HAP-1 (cell line): ENCODE measurements at regions not wholly inside any gene's neighbourhood (a gene's known extent, or its start where the extent isn't known, plus 50 kb on each side); places are given as distances from the start of the nearest gene placed in this dataset.

ENCODE experiments used
- DNase-seq, 2 experiments: peaks; one replicate each; pipeline ENCODE4 v3.0.0-alpha.2; 2016 to 2020; ENCODE audit warnings: low spot score in 2 of 2
- H3K27me3 ChIP-seq: fragments of 250-450 bp; sonication (Bioruptor Pico); 2 replicates; pipeline ENCODE4 v1.5.1; 2020; ENCODE audit warnings: low read depth, mild to moderate bottlenecking, moderate library complexity
- H3K36me3 ChIP-seq: fragments of 250-450 bp; sonication (Bioruptor Pico); replicated peaks from 2 replicates; pipeline ENCODE4 v1.5.1; 2020; ENCODE audit warnings: mild to moderate bottlenecking
- H3K4me1 ChIP-seq: fragments of 250-450 bp; sonication (Bioruptor Pico); 2 replicates; pipeline ENCODE4 v1.5.1; 2020; ENCODE audit warnings: mild to moderate bottlenecking
- H3K4me3 ChIP-seq: fragments of 250-450 bp; sonication (Bioruptor Pico); 2 replicates; pipeline ENCODE4 v1.5.1; 2020; ENCODE audit warnings: mild to moderate bottlenecking, moderate library complexity
- H3K9me3 ChIP-seq: fragments of 250-450 bp; sonication (Bioruptor Pico); 2 replicates; pipeline ENCODE4 v1.5.1; 2020; ENCODE audit warnings: mild to moderate bottlenecking, moderate library complexity
- in situ Hi-C: fragments of 300-500 bp; cut with MboI; formaldehyde crosslinking; loops from 3 replicates; pipeline ENCODE4 v1.14.3; 2020; ENCODE audit warnings: low sequenced_read_pairs, inconsistent platforms, mixed read lengths

DNA sequence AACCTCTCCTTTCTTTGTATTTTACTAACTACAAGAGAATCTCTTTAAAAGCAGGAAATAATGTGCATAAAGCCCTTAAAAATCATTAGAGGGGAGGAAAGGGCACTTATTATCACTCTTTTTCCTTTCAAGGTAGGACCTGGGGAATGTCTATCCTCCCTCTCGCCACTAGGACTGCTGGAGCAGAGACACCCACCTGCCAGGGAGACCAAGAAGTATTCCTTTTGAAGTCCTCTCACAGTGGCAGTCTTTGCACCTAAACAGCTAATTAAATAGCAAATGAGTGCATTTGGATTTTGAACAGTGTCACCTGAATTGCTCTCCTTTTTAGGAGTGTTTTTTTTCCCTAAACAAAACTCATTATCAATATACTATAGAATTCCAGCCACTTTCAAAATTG is 874.1 kb downstream of the ZPLD1 start:
- in situ Hi-C loops: no loop called here
- H3K36me3 ChIP-seq: no peaks in the 10 kb centered on the region
- no peak overlapping the region for H3K4me3 ChIP-seq
- no peaks in the 10 kb centered on the region for H3K4me1 ChIP-seq
- DNase-seq: no peak
- no peaks in the 10 kb centered on the region for H3K9me3 ChIP-seq
- no peaks in the 10 kb centered on the region for H3K27me3 ChIP-seq

DNA sequence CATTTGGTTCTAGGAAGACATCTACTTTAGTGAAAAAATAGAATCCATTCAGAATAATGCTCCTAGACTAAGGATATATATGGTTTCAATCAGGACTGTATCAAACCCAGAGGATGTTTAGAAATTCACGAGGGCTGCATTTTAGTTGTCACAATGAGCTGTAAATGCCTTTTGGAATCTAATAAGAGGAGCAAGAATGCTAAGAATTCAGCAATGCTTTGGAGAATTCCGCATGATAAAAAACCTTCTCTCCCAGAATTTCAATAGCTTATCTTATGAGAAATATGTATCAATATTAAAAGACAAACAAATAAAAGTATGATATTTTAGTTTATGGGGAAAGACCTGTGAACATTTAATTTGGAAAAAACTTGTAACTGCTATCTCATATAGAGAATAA is 885.1 kb downstream of the ZPLD1 start:
- Histone ChIP-seq H3K36me3 (no peaks in the 10 kb centered on the region), H3K9me3 (no peaks in the 10 kb centered on the region), H3K4me3 (no peak overlapping the region), H3K4me1 (no peaks in the 10 kb centered on the region; the same call in 1 of the 2 replicates), H3K27me3 (no peaks in the 10 kb centered on the region)
- in situ Hi-C loops: no loop called here
- DNase-seq: no peak

DNA sequence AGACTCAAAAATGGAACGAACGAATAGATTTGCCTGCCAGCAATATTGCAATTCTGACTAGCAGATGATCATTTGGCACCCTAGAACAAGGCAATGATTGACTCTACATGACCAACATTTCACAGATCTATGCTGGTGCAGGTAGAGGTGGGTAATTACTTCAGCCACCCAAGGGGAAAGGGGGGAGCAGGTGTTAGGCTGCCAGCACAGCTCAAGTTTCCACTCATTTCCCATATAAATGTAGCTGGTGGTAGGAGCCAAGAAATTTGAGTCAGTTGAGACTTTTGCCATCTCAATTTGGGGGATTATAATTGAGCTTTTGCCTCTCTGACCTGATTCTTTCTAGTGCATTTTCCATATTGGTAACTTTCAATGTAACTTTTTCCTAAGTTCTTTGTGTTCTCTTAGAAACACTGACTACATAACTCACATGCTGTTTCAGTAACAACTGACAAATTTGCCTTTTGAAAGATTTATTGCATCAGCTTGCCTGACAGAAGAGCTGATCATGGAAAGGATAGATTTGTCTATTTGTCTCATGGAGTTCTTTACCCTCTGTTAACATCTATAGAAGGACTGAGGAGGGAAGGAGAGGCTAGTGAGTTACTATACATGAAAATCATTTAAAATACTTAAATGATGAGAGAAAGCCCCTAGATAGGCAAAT is 902.5 kb downstream of the ZPLD1 start:
- DNase-seq: no peak
- Histone ChIP-seq H3K36me3 (no peaks in the 10 kb centered on the region), H3K4me1 (no peaks in the 10 kb centered on the region), H3K27me3 (no peaks in the 10 kb centered on the region), H3K9me3 (no peaks in the 10 kb centered on the region), H3K4me3 (no peak overlapping the region)
- in situ Hi-C loops: no loop called here

DNA sequence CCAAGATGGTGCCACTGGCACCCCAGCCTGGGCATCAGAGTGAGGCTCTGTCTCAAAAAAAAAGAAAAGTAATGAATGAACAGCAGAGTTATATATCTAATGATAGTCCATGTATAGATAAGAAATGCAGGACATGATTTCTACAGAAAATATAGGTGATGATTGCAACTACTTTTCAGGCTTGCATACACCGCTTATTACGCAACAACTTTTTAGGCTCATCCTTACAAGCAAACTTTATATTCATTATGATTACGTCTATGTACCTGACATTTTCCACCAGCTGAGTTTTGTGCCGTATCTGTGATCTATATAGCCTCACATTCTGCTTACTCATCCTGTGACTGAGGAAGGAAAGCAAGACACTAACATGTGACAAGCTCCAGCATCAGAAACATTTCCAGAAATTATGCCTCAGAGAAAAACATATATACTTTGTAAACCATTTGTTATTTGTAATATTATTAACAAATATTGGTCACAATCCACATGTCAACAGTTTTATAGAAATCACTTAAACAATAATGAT is 906.3 kb downstream of the ZPLD1 start:
- Histone ChIP-seq H3K9me3 (no peaks in the 10 kb centered on the region), H3K36me3 (no peaks in the 10 kb centered on the region), H3K27me3 (no peaks in the 10 kb centered on the region), H3K4me3 (no peak overlapping the region), H3K4me1 (no peaks in the 10 kb centered on the region)
- in situ Hi-C loops: no loop called here
- no peak for DNase-seq

DNA sequence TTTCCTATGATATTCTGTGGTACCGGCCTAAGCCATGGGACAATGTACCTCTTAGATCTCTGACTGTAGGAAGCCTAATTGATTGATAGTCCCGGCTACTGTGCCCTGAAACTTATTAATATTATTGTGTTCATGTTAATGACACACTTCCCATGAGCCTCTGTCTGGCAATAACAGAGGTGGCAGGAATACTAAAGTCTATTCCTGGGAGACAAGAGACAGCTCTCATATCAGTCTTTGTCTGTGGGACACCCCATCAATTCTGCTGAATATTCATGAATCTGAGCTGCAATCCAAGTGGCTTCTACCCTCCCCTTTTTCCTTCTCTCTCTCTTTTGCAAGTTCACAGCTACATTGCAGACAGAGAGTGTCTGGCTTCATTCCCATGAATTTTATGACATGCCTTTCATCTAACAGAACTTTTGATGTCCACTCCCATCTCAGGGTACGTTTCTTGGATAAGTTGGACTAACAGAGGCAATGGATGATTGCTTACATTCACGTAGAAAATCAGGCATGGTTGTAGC is 907.5 kb downstream of the ZPLD1 start:
- DNase-seq: no peak
- no peaks in the 10 kb centered on the region for H3K27me3 ChIP-seq
- no peak overlapping the region for H3K4me3 ChIP-seq
- no peaks in the 10 kb centered on the region for H3K36me3 ChIP-seq
- H3K9me3 ChIP-seq: no peaks in the 10 kb centered on the region
- H3K4me1 ChIP-seq: no peaks in the 10 kb centered on the region
- in situ Hi-C loops: no loop called here

DNA sequence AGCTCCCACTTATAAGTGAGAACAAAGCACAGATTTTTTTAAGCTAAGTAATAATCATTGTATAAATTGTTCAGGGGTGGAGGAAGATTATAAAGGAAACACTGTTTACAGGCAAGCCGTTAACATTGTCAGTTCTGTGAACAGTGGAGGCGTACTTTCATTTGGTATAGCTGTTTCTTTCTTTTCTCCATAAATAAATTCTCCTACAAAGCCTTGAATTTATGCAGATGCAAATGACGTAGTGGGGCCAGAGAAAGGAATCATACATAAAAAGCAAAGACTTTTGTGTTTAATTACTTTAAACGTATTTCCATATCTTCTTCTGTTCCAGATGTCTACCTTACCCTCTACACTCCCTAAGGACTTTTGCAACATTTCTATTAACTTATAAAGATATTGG is 914.9 kb downstream of the ZPLD1 start:
- in situ Hi-C loops: no loop called here
- no peak overlapping the region for H3K4me3 ChIP-seq

DNA sequence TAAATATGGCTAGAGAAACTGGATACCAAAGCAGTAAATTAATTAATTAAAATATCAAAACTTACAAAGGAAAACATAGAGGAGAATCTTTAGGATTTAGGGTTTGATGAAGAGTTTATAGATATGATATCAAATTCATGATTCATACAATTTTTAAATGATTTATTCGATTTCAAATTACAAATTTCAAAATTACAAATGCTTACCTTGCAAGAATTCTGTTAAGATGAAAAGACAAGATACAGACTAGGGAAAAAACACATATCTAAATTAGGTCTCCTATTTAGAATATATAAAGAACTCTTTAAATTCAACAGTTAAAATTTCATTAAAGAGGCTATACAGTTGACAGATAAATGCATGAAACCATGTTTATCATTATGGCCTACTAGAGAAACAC is 930.7 kb downstream of the ZPLD1 start:
- Histone ChIP-seq H3K27me3 (no peaks in the 10 kb centered on the region), H3K4me1 (no peaks in the 10 kb centered on the region), H3K9me3 (no peaks in the 10 kb centered on the region), H3K4me3 (no peak overlapping the region), H3K36me3 (no peaks in the 10 kb centered on the region)
- in situ Hi-C loops: no loop called here
- no peak for DNase-seq

More for the DNA sequence above, 914.9 kb downstream of the ZPLD1 start:
- Histone ChIP-seq H3K4me1 (no peaks in the 10 kb centered on the region), H3K27me3 (no peaks in the 10 kb centered on the region), H3K9me3 (no peaks in the 10 kb centered on the region), H3K36me3 (no peaks in the 10 kb centered on the region)
- DNase-seq: no peak

DNA sequence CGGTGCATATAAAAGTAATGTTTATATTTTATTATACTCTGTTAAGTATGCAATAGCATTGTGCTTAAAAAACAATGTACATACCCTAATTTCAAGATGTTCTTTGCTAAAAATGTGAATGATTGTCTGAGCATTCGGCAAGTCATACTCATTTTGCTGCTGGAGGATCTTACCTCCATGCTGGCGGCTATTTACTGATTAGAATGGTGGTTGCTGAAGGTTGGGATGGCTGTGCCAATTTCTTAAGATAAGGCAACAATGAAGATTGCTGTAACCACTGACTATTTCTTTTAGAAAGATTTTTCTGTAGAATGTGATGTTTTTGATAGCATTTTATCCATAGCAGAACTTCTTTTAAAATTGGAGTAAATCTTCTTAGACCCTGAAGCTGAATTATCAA is 932.7 kb downstream of the ZPLD1 start:
- Histone ChIP-seq H3K9me3 (no peaks in the 10 kb centered on the region), H3K4me3 (no peak overlapping the region), H3K4me1 (no peaks in the 10 kb centered on the region), H3K36me3 (no peaks in the 10 kb centered on the region), H3K27me3 (no peaks in the 10 kb centered on the region)
- no peak for DNase-seq
- in situ Hi-C loops: no loop called here

DNA sequence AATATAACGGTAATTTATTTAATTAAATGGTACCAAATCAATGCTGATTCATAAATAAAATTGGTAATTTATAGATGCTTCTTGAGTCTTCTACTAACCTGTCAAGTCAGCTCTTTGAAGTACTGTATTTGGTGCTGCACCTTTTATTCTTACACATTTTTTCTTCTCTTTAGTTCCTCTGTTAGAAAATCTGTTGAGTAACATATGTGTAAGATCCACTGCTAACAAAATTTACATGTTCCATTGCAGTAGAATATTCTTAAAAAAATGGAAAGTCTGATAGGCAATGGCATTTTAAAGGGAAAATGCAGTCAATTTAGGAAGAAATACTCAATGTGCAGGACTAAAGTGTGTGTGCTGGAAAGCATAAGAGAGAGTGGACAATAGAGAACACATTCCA is 936.6 kb downstream of the ZPLD1 start:
- DNase-seq: no peak
- Histone ChIP-seq H3K4me1 (no peaks in the 10 kb centered on the region), H3K36me3 (no peaks in the 10 kb centered on the region), H3K27me3 (no peaks in the 10 kb centered on the region), H3K4me3 (no peak overlapping the region), H3K9me3 (no peaks in the 10 kb centered on the region)
- in situ Hi-C loops: no loop called here

DNA sequence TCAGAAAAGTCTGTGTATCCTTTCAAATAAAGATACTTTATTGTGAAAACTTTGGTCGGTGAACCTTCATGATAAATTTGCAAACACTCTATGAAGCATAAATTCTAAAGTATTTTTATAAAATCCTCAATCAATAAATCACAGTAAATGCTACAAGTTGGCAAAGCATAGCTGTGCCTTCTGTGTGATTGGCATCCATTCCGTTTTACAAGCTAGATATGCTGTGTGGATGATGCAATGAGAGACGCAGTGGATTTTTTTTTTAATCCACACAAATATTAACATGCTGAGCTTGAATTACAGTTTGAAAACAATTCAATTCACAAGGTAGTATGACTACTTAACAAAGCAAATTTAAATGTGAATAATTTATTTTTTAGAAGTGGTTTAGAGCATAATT is 937.2 kb downstream of the ZPLD1 start:
- no peak for DNase-seq
- H3K4me3 ChIP-seq: no peak overlapping the region
- in situ Hi-C loops: no loop called here

DNA sequence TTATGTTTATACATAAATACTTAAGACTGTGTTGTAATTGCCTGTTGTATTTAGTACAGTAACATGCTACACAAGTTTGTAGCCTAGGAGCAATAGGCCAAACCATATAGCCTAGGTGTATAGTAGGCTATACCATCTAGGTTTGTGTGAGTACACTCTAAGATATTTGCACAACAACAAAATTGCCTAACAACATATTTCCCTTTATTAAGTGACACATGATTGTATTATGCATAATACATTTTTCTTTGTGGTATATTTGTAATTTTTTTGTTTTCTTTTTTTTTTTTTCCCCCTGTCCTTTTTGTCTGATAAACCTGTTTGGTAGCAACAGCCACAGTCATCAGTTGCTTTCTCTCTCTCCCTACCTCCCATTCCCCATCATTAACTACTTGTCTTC is 945.6 kb downstream of the ZPLD1 start:
- Histone ChIP-seq H3K27me3 (no peaks in the 10 kb centered on the region), H3K36me3 (no peaks in the 10 kb centered on the region), H3K4me1 (no peaks in the 10 kb centered on the region), H3K4me3 (no peak overlapping the region), H3K9me3 (no peaks in the 10 kb centered on the region)
- in situ Hi-C loops: no loop called here
- DNase-seq: no peak

More for the DNA sequence above, 937.2 kb downstream of the ZPLD1 start:
- Histone ChIP-seq H3K36me3 (no peaks in the 10 kb centered on the region), H3K9me3 (no peaks in the 10 kb centered on the region), H3K27me3 (no peaks in the 10 kb centered on the region), H3K4me1 (no peaks in the 10 kb centered on the region)

DNA sequence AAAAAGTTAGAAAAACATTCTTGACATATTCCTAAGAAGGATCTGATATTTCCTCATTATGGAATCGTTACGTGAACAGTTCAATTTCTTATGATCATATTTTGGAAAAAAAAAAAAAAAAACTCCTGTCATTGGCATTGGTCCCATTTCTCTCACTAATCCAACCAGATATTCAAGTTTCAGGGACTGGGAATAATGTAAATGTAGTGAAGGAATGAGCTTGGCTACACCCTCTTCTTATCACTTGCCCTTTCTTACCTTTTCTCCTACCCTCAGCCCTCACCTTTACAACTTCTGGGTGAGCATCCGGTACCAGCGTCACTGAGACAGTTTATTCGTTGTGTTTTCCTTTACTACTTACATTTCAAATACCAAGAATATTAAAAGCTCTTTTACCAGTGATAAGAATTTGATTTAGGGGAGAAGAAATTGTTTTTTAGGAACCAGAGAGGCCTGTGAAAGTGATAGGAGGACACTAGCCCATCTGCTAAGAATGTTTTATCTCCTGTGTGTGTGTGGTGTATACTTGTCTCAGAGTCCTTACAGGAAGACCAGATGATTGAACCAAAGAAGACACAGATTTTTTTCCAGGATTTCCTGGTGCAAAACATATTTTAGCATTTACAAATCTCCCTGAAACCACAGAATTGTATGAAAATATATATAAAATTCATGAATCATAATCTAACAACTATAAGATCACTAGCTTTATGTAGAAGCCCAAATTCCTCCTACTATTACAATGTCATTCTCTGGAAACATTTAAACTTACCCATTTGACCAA is 946.7 kb downstream of the ZPLD1 start:
- no peaks in the 10 kb centered on the region for H3K36me3 ChIP-seq
- H3K27me3 ChIP-seq: no peaks in the 10 kb centered on the region
- in situ Hi-C loops: no loop called here
- no peak for DNase-seq
- H3K9me3 ChIP-seq: no peaks in the 10 kb centered on the region
- H3K4me1 ChIP-seq: no peaks in the 10 kb centered on the region
- no peak overlapping the region for H3K4me3 ChIP-seq

DNA sequence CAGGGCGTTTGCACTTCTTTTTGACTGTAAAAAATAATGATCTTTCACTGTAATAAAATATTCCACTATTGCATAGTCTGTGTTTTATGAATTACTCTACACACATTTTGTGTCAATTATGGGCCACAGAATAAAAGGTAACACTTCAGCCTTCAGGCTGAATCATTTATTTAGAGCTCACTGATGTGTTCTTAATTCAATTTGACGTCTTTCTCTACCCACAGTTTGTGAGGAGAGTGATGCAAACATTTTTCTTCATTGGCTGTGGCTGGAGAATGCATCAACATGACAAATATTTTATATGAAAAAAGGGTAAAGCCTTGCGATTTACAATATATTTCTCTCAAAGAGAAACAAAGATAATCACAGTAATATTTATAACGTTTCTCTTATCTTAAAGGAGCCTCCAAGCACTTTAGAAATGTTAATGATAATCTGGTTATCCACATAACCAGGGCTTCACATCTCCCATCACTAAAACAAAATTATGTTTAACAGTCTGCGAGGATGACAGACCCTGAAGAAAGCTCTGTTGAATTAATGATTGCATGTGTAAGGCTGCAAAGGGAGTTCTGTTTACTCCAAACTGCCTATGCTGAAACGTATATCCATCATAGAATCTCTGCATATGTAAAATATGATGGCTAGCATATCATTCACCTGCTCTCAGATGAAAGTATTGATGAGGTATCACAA is 951.3 kb downstream of the ZPLD1 start:
- H3K27me3 ChIP-seq: no peaks in the 10 kb centered on the region
- no peaks in the 10 kb centered on the region for H3K9me3 ChIP-seq
- no peaks in the 10 kb centered on the region for H3K36me3 ChIP-seq
- no peak overlapping the region for H3K4me3 ChIP-seq
- DNase-seq: no peak
- H3K4me1 ChIP-seq: no peaks in the 10 kb centered on the region
- in situ Hi-C loops: no loop called here

DNA sequence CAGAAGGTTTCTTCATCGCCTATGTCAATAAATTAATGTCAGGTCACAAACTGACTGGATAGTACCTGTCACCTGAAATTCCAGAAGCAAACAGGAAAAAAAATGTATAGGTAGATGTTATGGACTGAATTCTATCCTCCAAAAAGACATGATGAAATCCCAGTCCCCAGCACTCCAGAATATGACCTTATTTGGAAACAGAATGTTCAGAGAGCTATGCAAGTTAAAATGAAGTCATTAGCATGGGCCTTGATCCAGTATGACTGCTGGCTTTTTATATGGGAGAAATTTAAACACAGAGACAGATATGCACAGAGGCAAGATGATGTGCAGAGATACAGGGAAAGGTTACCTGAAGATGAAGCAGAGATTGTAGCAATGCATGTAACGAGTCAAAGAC is 953.4 kb downstream of the ZPLD1 start:
- no peaks in the 10 kb centered on the region for H3K27me3 ChIP-seq
- in situ Hi-C loops: no loop called here
- no peaks in the 10 kb centered on the region for H3K9me3 ChIP-seq
- H3K4me1 ChIP-seq: no peaks in the 10 kb centered on the region
- no peak overlapping the region for H3K4me3 ChIP-seq
- no peak for DNase-seq
- H3K36me3 ChIP-seq: no peaks in the 10 kb centered on the region
